Inflammatory macrophage treated with lipopolysaccharide for 4 hours (primary cell): ENCODE measurements at regions not wholly inside any gene's neighbourhood (a gene's known extent, or its start where the extent isn't known, plus 50 kb on each side); places are given as distances from the start of the nearest gene placed in this dataset.
A peak's percentile ranks its signal among the peaks of the same experiment; 100 is the strongest.

Experiments
- DNase-seq: peaks from one replicate; pipeline ENCODE4 v3.0.0-alpha.2; 2020

GRCh38 chr13:106819413-106820180, 251.7 kb upstream of the ARGLU1 start:
- no peak for DNase-seq

GRCh38 chr13:106818971-106819370, 251.0 kb upstream of the ARGLU1 start:
- DNase-seq = no peak

- DNase-seq = no peak
Observed at GRCh38 chr13:106815545-106815944, 247.6 kb upstream of the ARGLU1 start.

- no peak for DNase-seq
Observed at GRCh38 chr13:106814463-106814862, 246.5 kb upstream of the ARGLU1 start.

GRCh38 chr13:106810069-106810468, 242.1 kb upstream of the ARGLU1 start:
- no peak for DNase-seq

GRCh38 chr13:106804991-106805390, 237.1 kb upstream of the ARGLU1 start:
- no peak for DNase-seq

- DNase-seq = no peak
Observed at GRCh38 chr13:106802917-106803316, 235.0 kb upstream of the ARGLU1 start.

- DNase-seq = no peak
Observed at GRCh38 chr13:106799781-106800335, 231.9 kb upstream of the ARGLU1 start.

GRCh38 chr13:106797081-106797640, 229.2 kb upstream of the ARGLU1 start:
- no peak for DNase-seq

- DNase-seq = no peak
Observed at GRCh38 chr13:106796280-106797047, 228.5 kb upstream of the ARGLU1 start.

- no peak for DNase-seq
Observed at GRCh38 chr13:106795847-106796246, 227.9 kb upstream of the ARGLU1 start.

GRCh38 chr13:106794117-106794516, 226.2 kb upstream of the ARGLU1 start:
- no peak for DNase-seq

GRCh38 chr13:106789911-106790310, 222.0 kb upstream of the ARGLU1 start:
- DNase-seq = no peak

- DNase-seq = peak; percentile 27
Observed at GRCh38 chr13:106786006-106786563, 218.1 kb upstream of the ARGLU1 start.

- peak; percentile 29 for DNase-seq
Observed at GRCh38 chr13:106774621-106775020, 206.7 kb upstream of the ARGLU1 start.

- no peak for DNase-seq
Observed at GRCh38 chr13:106772006-106772601, 204.2 kb upstream of the ARGLU1 start.

- DNase-seq = no peak
Observed at GRCh38 chr13:106768991-106769390, 201.1 kb upstream of the ARGLU1 start.

GRCh38 chr13:106762708-106763107, 194.8 kb upstream of the ARGLU1 start:
- no peak for DNase-seq

GRCh38 chr13:106756446-106756845, 188.5 kb upstream of the ARGLU1 start:
- no peak for DNase-seq

- DNase-seq = no peak
Observed at GRCh38 chr13:106755542-106755941, 187.6 kb upstream of the ARGLU1 start.

GRCh38 chr13:106753251-106753650, 185.3 kb upstream of the ARGLU1 start:
- no peak for DNase-seq

- no peak for DNase-seq
Observed at GRCh38 chr13:106752584-106753170, 184.7 kb upstream of the ARGLU1 start.
